ENCODE measurements at regions not wholly inside any gene's neighbourhood (a gene's known extent, or its start where the extent isn't known, plus 50 kb on each side); places are given as distances from the start of the nearest gene placed in this dataset.

- TF ChIP-seq, protein P1, sequence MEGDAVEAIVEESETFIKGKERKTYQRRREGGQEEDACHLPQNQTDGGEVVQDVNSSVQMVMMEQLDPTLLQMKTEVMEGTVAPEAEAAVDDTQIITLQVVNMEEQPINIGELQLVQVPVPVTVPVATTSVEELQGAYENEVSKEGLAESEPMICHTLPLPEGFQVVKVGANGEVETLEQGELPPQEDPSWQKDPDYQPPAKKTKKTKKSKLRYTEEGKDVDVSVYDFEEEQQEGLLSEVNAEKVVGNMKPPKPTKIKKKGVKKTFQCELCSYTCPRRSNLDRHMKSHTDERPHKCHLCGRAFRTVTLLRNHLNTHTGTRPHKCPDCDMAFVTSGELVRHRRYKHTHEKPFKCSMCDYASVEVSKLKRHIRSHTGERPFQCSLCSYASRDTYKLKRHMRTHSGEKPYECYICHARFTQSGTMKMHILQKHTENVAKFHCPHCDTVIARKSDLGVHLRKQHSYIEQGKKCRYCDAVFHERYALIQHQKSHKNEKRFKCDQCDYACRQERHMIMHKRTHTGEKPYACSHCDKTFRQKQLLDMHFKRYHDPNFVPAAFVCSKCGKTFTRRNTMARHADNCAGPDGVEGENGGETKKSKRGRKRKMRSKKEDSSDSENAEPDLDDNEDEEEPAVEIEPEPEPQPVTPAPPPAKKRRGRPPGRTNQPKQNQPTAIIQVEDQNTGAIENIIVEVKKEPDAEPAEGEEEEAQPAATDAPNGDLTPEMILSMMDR (IDR thresholded peaks at IDR 0.05 in 4 of 5, conservative IDR thresholded peaks at IDR 0.05 in 1 of 5): no peak
- TF ChIP-seq POLR2A (IDR thresholded peaks at IDR 0.05): no peak
Measured at GRCh38 chr1:222462601-222463000, 85.3 kb downstream of the HHIPL2 start.
